Panc1 (cell line): ENCODE measurements at regions not wholly inside any gene's neighbourhood (a gene's known extent, or its start where the extent isn't known, plus 50 kb on each side); places are given as distances from the start of the nearest gene placed in this dataset.

ENCODE experiments used
- ATAC-seq: fragments of 200-7000 bp; cut with Tn5 transposase; 2 replicates; pipeline ENCODE4 v1.9.1; 2020; ENCODE audit warnings: mild to moderate bottlenecking, moderate library complexity
- BruUV-seq: library from RNA; stranded (reverse); fragments of 400-500 nt; replicated peaks from 2 replicates; lab custom pipeline; 2021; lab: Mats Ljungman, UMichigan
- CTCF ChIA-PET: fragments of 300-600 bp; sonication (Branson Sonifier 250); formaldehyde crosslinking; loops from one replicate; lab custom pipeline; 2022; ENCODE audit warnings: antibody characterized with exemption; lab: Charles Lee
- POLR2A ChIA-PET: fragments of 300-600 bp; sonication (Branson Sonifier 250); formaldehyde crosslinking; loops from one replicate; lab custom pipeline; 2022; ENCODE audit warnings: antibody characterized with exemption; lab: Charles Lee
- DNase-seq: peaks from one replicate; pipeline ENCODE4 v3.0.0-alpha.2; 2010; ENCODE audit warnings: low read depth, low spot score
- H3K27ac ChIP-seq: 2 replicates; pipeline ENCODE4 v1.5.1; 2011; ENCODE audit warnings: mild to moderate bottlenecking, low read length, inconsistent platforms
- H3K27me3 ChIP-seq: fragments of 200-500 bp; sonication (Bioruptor generic); 2 replicates; pipeline ENCODE4 v1.6.0; 2014; ENCODE audit warnings: low read length, inconsistent platforms; ENCODE audit not compliant: control insufficient read depth, insufficient read depth
- H3K36me3 ChIP-seq: fragments of 200-500 bp; sonication (Bioruptor generic); 2 replicates; pipeline ENCODE4 v1.5.1; 2014; ENCODE audit warnings: inconsistent platforms, mild to moderate bottlenecking, low read length, moderate library complexity; ENCODE audit not compliant: control insufficient read depth, insufficient read depth
- H3K4me1 ChIP-seq: 2 replicates; pipeline ENCODE4 v1.5.1; 2011; ENCODE audit warnings: inconsistent platforms, mild to moderate bottlenecking, low read length, moderate library complexity; ENCODE audit not compliant: control insufficient read depth, insufficient read depth
- H3K4me3 ChIP-seq, 2 experiments: 2 replicates each; pipeline ENCODE4 v1.5.1; 2011 to 2012; ENCODE audit warnings: low read depth in 2 of 2, low read length in 2 of 2, mild to moderate bottlenecking in 2 of 2, inconsistent platforms in 1 of 2, moderate library complexity in 1 of 2
- H3K9me3 ChIP-seq: fragments of 200-500 bp; sonication (Bioruptor generic); 2 replicates; pipeline ENCODE4 v1.5.1; 2014; ENCODE audit warnings: low read depth, mild to moderate bottlenecking, inconsistent platforms, low read length, moderate library complexity; ENCODE audit not compliant: control insufficient read depth, insufficient read depth
- POLR2AphosphoS5 ChIP-seq: IDR thresholded peaks from 2 replicates; pipeline ENCODE4 v1.6.1; 2012; ENCODE audit warnings: mild to moderate bottlenecking, low read depth, low read length, moderate library complexity
- SIN3A ChIP-seq: IDR thresholded peaks from 2 replicates; pipeline ENCODE4 v1.6.1; 2012; ENCODE audit warnings: low read depth, mild to moderate bottlenecking, low read length, moderate library complexity, borderline replicate concordance; ENCODE audit not compliant: insufficient read depth
- TCF7L2 ChIP-seq: IDR thresholded peaks from 2 replicates; pipeline ENCODE4 v1.6.1; 2011; ENCODE audit warnings: mild to moderate bottlenecking, low read depth, low read length, inconsistent platforms
- in situ Hi-C: cut with HindIII; loops from 2 replicates; pipeline ENCODE4 v1.10.0; 2016; ENCODE audit warnings: low sequenced_read_pairs, low pct_unique_long_range_greater_than_20kb
- intact Hi-C: fragments of 100-400 bp; cut with micrococcal nuclease; formaldehyde crosslinking; loops from one replicate; pipeline ENCODE4 v1.10.0; 2022; ENCODE audit not compliant: unreplicated experiment
- TF ChIP-seq, protein P1 (sequence below), 2 experiments: IDR thresholded peaks; 2 replicates each; pipeline ENCODE4 v1.6.1; 2011 to 2012; ENCODE audit warnings: low read depth in 2 of 2, control low read depth in 1 of 2, low read length in 1 of 2, mild to moderate bottlenecking in 1 of 2, moderate library complexity in 1 of 2; ENCODE audit not compliant: insufficient read depth in 1 of 2
- TF ChIP-seq, protein P2 (sequence below): fragments of 450-650 bp; IDR thresholded peaks from 2 replicates; pipeline ENCODE4 v1.5.1; 2017; ENCODE audit warnings: mild to moderate bottlenecking

DNA sequence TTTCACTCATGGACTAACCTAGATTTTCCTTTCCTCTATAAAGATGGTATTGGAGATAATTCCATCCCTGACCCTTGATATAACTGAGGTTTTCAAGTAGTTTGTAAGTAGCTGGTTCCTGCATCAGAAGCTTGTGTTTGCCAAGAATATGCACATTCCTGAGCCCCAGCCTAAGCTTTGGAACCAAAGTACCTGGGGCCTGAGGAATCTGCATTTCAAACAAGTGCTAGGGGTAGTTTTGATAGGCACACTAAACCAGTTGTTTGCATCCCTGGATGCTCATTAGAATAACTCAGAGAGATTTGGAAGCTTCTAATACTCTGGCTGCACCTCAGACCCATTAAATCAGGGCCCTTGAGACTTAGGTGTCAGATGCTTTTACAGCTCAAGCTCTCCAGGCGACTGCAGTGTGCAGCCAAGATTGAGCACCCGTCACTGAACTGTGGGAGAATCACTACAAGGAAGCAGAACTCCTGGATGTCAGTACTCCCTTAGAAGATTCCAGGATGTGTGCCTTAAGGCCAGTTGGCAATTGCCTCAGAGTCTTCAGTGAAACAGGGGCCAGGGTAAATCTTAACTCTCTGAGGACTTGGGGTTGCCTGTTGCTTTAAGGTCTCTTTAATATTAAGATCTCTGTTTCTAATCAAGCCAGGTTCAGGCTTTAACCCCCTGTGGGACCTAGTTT, 565.0 kb downstream of the REEP3 start:
- H3K9me3 ChIP-seq = no peaks in the 10 kb centered on the region
- TF ChIP-seq POLR2AphosphoS5 (no peak), TCF7L2 (no peak), SIN3A (no peak)
- TF ChIP-seq, protein P1, sequence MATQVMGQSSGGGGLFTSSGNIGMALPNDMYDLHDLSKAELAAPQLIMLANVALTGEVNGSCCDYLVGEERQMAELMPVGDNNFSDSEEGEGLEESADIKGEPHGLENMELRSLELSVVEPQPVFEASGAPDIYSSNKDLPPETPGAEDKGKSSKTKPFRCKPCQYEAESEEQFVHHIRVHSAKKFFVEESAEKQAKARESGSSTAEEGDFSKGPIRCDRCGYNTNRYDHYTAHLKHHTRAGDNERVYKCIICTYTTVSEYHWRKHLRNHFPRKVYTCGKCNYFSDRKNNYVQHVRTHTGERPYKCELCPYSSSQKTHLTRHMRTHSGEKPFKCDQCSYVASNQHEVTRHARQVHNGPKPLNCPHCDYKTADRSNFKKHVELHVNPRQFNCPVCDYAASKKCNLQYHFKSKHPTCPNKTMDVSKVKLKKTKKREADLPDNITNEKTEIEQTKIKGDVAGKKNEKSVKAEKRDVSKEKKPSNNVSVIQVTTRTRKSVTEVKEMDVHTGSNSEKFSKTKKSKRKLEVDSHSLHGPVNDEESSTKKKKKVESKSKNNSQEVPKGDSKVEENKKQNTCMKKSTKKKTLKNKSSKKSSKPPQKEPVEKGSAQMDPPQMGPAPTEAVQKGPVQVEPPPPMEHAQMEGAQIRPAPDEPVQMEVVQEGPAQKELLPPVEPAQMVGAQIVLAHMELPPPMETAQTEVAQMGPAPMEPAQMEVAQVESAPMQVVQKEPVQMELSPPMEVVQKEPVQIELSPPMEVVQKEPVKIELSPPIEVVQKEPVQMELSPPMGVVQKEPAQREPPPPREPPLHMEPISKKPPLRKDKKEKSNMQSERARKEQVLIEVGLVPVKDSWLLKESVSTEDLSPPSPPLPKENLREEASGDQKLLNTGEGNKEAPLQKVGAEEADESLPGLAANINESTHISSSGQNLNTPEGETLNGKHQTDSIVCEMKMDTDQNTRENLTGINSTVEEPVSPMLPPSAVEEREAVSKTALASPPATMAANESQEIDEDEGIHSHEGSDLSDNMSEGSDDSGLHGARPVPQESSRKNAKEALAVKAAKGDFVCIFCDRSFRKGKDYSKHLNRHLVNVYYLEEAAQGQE (IDR thresholded peaks at IDR 0.05; ENCODE audit: insufficient read depth in 1 of 2, low read depth in 2 of 2, low read length in 1 of 2) = no peak
- TF ChIP-seq, protein P2, sequence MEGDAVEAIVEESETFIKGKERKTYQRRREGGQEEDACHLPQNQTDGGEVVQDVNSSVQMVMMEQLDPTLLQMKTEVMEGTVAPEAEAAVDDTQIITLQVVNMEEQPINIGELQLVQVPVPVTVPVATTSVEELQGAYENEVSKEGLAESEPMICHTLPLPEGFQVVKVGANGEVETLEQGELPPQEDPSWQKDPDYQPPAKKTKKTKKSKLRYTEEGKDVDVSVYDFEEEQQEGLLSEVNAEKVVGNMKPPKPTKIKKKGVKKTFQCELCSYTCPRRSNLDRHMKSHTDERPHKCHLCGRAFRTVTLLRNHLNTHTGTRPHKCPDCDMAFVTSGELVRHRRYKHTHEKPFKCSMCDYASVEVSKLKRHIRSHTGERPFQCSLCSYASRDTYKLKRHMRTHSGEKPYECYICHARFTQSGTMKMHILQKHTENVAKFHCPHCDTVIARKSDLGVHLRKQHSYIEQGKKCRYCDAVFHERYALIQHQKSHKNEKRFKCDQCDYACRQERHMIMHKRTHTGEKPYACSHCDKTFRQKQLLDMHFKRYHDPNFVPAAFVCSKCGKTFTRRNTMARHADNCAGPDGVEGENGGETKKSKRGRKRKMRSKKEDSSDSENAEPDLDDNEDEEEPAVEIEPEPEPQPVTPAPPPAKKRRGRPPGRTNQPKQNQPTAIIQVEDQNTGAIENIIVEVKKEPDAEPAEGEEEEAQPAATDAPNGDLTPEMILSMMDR = no peak
- no peak for ATAC-seq
- no peak overlapping the region for H3K27ac ChIP-seq
- no peak overlapping the region for H3K4me3 ChIP-seq
- ChIA-PET CTCF (no interaction called here), POLR2A (no interaction called here)
- BruUV-seq = no TSS peak
- no peaks in the 10 kb centered on the region for H3K4me1 ChIP-seq
- H3K36me3 ChIP-seq = no peaks in the 10 kb centered on the region
- no peak for DNase-seq
- no peaks in the 10 kb centered on the region; the same call in 1 of the 2 replicates for H3K27me3 ChIP-seq
- intact Hi-C loops (no loop called here), in situ Hi-C loops (no loop called here)

DNA sequence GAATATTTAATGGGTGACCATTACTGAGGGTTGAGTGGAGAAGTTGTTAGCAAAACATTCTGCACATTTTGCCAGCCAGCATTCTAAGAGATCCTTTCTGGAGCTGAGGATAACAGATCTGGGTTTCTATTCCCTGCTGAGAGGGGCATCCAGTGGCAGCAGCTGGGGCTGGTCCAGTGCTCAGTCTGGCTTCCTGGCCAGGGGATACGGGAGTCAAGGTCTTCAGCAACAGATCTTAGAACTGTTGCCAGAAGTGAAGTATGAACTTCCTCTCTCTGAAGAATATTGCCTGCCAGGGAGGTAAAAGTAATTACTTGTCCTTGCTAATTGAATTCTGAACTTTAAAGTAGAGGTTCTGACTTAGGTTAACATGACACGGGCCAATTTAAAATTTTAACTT, 568.4 kb downstream of the REEP3 start:
- in situ Hi-C loops (no loop called here), intact Hi-C loops (no loop called here)
- Histone ChIP-seq H3K36me3 (no peaks in the 10 kb centered on the region), H3K4me3 (no peak overlapping the region), H3K4me1 (no peaks in the 10 kb centered on the region), H3K9me3 (no peaks in the 10 kb centered on the region), H3K27ac (no peak overlapping the region), H3K27me3 (no peaks in the 10 kb centered on the region)
- ChIA-PET CTCF (no interaction called here), POLR2A (no interaction called here)
- ATAC-seq (no peak), DNase-seq (no peak)
- TF ChIP-seq SIN3A = no peak
- TF ChIP-seq POLR2AphosphoS5 = no peak
- no peak for TF ChIP-seq TCF7L2
- TF ChIP-seq, protein P1 (IDR thresholded peaks at IDR 0.05; ENCODE audit: insufficient read depth in 1 of 2, low read depth in 2 of 2, low read length in 1 of 2) = no peak
- TF ChIP-seq, protein P2 = no peak
- no TSS peak for BruUV-seq
